Kidney (tissue), 13 donors: ENCODE measurements at regions not wholly inside any gene's neighbourhood (a gene's known extent, or its start where the extent isn't known, plus 50 kb on each side); places are given as distances from the start of the nearest gene placed in this dataset.
"Not testable (repeated sequence)": the region's sequence is repeated elsewhere in the genome, so short reads cannot be mapped to it uniquely, and the experiment has no call there.

Experiments used
- DNase-seq, 5 donors: peaks; one replicate each; pipeline ENCODE4 v3.0.0-alpha.2; 2013 to 2020
- FAIRE-seq: peaks from 2 replicates; lab custom pipeline; 2012; peaks lifted over from hg19 to GRCh38; lab: Jason Lieb, UNC
- H3K27ac ChIP-seq, 2 donors: one replicate each; pipeline ENCODE4 v1.7.0; 2013; ENCODE audit warnings: low read depth in 2 of 2, low read length in 2 of 2, inconsistent platforms in 1 of 2
- H3K27me3 ChIP-seq: one replicate; pipeline ENCODE4 v1.7.1; 2013; ENCODE audit warnings: low read length, inconsistent platforms; ENCODE audit not compliant: control insufficient read depth, insufficient read depth
- H3K36me3 ChIP-seq, 3 donors: one replicate each; pipeline versions ENCODE4 v1.7.0 to v1.7.1; 2013; ENCODE audit warnings: low read length in 3 of 3, control low read depth in 1 of 3, inconsistent platforms in 1 of 3; ENCODE audit not compliant: insufficient read depth in 3 of 3, control insufficient read depth in 2 of 3
- H3K4me1 ChIP-seq, 3 donors: one replicate each; pipeline versions ENCODE4 v1.7.0 to v1.7.1; 2013; ENCODE audit warnings: low read length in 3 of 3, inconsistent platforms in 1 of 3, low read depth in 1 of 3; ENCODE audit not compliant: control insufficient read depth in 2 of 3, insufficient read depth in 2 of 3
- H3K4me3 ChIP-seq, 3 donors: one replicate each; pipeline versions ENCODE4 v1.7.0 to v1.8.1; 2013; ENCODE audit warnings: low read length in 3 of 3, control low read depth in 1 of 3, inconsistent platforms in 1 of 3
- H3K9ac ChIP-seq, 3 donors: one replicate each; pipeline versions ENCODE4 v1.7.0 to v1.7.1; 2013; ENCODE audit warnings: low read length in 3 of 3, control low read depth in 1 of 3, inconsistent platforms in 1 of 3
- H3K9me3 ChIP-seq, 3 donors: one replicate each; pipeline versions ENCODE4 v1.7.0 to v1.7.1; 2013; ENCODE audit warnings: low read length in 3 of 3, control low read depth in 1 of 3, inconsistent platforms in 1 of 3; ENCODE audit not compliant: control insufficient read depth in 2 of 3, insufficient read depth in 1 of 3
- CTCF ChIP-seq: IDR thresholded peaks from 3 replicates; pipeline ENCODE4 v1.5.1; 2012; ENCODE audit warnings: mild to moderate bottlenecking, moderate library complexity, borderline replicate concordance; ENCODE audit not compliant: insufficient read depth; ENCODE audit errors: extremely low read depth
- intact Hi-C: fragments of 100-400 bp; cut with DNase I; formaldehyde crosslinking; loops from one replicate; pipeline ENCODE4 v1.11.1; 2022
- donor health status: control.
- donor health status: control.
- donor health status: control.
- donor health status: control.
- donor health status: control.
- donor health status: DM: yes; HTN: yes; CAD: no.
- donor health status: Normal renal cell carcinoma (clear cell type).

GRCh38 chr2:234898534-234899053 is 53.2 kb upstream of the SH3BP4 start:
- Histone ChIP-seq H3K4me1 (peaks cover 0 to 7% (median 0%) of the 10 kb centered on the region in 3 donors), H3K9me3 (no peaks in the 10 kb centered on the region), H3K4me3 (no peak overlapping the region), H3K36me3 (no peaks in the 10 kb centered on the region), H3K27me3 (no peaks in the 10 kb centered on the region), H3K27ac (peak overlapping the region in 1 of 2 donors; percentile 9), H3K9ac (no peak overlapping the region)
- no peak for TF ChIP-seq CTCF
- DNase-seq = no peak
- intact Hi-C loops = no loop called here
- FAIRE-seq = no peak

- FAIRE-seq, H3K4me3 ChIP-seq, H3K9ac ChIP-seq, H3K27me3 ChIP-seq, DNase-seq, intact Hi-C loops, H3K36me3 ChIP-seq, H3K27ac ChIP-seq, H3K4me1 ChIP-seq, H3K9me3 ChIP-seq: not testable (repeated sequence)
These were observed 63.4 kb upstream of the SH3BP4 start for GRCh38 chr2:234888442-234888841.

GRCh38 chr2:234887195-234887594 is 64.6 kb upstream of the SH3BP4 start:
- intact Hi-C loops = no loop called here
- no peak for TF ChIP-seq CTCF
- Histone ChIP-seq H3K27me3 (no peaks in the 10 kb centered on the region), H3K9ac (no peak overlapping the region), H3K4me3 (no peak overlapping the region), H3K27ac (no peak overlapping the region), H3K36me3 (no peaks in the 10 kb centered on the region), H3K4me1 (peaks cover 0 to 7% (median 6%) of the 10 kb centered on the region in 3 donors), H3K9me3 (no peaks in the 10 kb centered on the region)
- DNase-seq (no peak), FAIRE-seq (no peak)

- H3K9ac ChIP-seq = no peak overlapping the region
- H3K4me3 ChIP-seq = no peak overlapping the region
- H3K4me1 ChIP-seq = peaks cover 0 to 11% (median 7%) of the 10 kb centered on the region in 3 donors
- no peak for TF ChIP-seq CTCF
- intact Hi-C loops = no loop called here
- H3K27me3 ChIP-seq = no peaks in the 10 kb centered on the region
- H3K36me3 ChIP-seq = no peaks in the 10 kb centered on the region
- FAIRE-seq (no peak), DNase-seq (no peak)
- H3K27ac ChIP-seq = no peak overlapping the region
- no peaks in the 10 kb centered on the region for H3K9me3 ChIP-seq
These were observed 65.9 kb upstream of the SH3BP4 start for GRCh38 chr2:234885886-234886285.
